Stromal cell of bone marrow (primary cell): ENCODE measurements at regions not wholly inside any gene's neighbourhood (a gene's known extent, or its start where the extent isn't known, plus 50 kb on each side); places are given as distances from the start of the nearest gene placed in this dataset.

Source experiments
- DNase-seq: peaks from one replicate; pipeline ENCODE4 v3.0.0-alpha.2; 2012; ENCODE audit warnings: low read depth

GRCh38 chr3:56864090-56864489 is 62.3 kb upstream of the ARHGEF3 start:
- no peak for DNase-seq

GRCh38 chr3:56862352-56863062 is 60.8 kb upstream of the ARHGEF3 start:
- peak; percentile 67 for DNase-seq

GRCh38 chr3:56861511-56861910 is 59.8 kb upstream of the ARHGEF3 start:
- no peak for DNase-seq

GRCh38 chr3:56860939-56861338 is 59.2 kb upstream of the ARHGEF3 start:
- no peak for DNase-seq

- DNase-seq = no peak
Observed at GRCh38 chr3:56860351-56860750, 58.6 kb upstream of the ARHGEF3 start.

- no peak for DNase-seq
Observed at GRCh38 chr3:56858331-56858730, 56.6 kb upstream of the ARHGEF3 start.

- no peak for DNase-seq
Observed at GRCh38 chr3:56857178-56857577, 55.4 kb upstream of the ARHGEF3 start.

- DNase-seq = no peak
Observed at GRCh38 chr3:56856752-56857151, 55.0 kb upstream of the ARHGEF3 start.

- DNase-seq = no peak
Observed at GRCh38 chr3:56855856-56856512, 54.2 kb upstream of the ARHGEF3 start.

- DNase-seq = no peak
Observed at GRCh38 chr3:56854856-56855611, 53.3 kb upstream of the ARHGEF3 start.

- DNase-seq = no peak
Observed at GRCh38 chr3:56851966-56852884, 50.5 kb upstream of the ARHGEF3 start.
